GM18498 (cell line): ENCODE measurements at regions not wholly inside any gene's neighbourhood (a gene's known extent, or its start where the extent isn't known, plus 50 kb on each side); places are given as distances from the start of the nearest gene placed in this dataset.
"Not testable (repeated sequence)": the region's sequence is repeated elsewhere in the genome, so short reads cannot be mapped to it uniquely, and the experiment has no call there.

Source experiments
- ATAC-seq: cut with Tn5 transposase; IDR thresholded peaks from one replicate; pipeline ENCODE4 v1.9.1; 2021; ENCODE audit warnings: mild to moderate bottlenecking, moderate library complexity; ENCODE audit not compliant: unreplicated experiment

GRCh38 chr18:40243607-40244006 is 1711.4 kb upstream of the PIK3C3 start:
- no peak for ATAC-seq

- ATAC-seq = no peak
Measured at GRCh38 chr18:40235836-40236235, 1719.2 kb upstream of the PIK3C3 start.

- ATAC-seq = no peak
Measured at GRCh38 chr18:40235323-40235722, 1719.7 kb upstream of the PIK3C3 start.

- ATAC-seq = no peak
Measured at GRCh38 chr18:40233931-40234616, 1721.0 kb upstream of the PIK3C3 start.

GRCh38 chr18:40222776-40223175 is 1732.3 kb upstream of the PIK3C3 start:
- no peak for ATAC-seq

- ATAC-seq = no peak
Measured at GRCh38 chr18:40216856-40217255, 1738.2 kb upstream of the PIK3C3 start.

- ATAC-seq = no peak
Measured at GRCh38 chr18:40215979-40216378, 1739.1 kb upstream of the PIK3C3 start.

GRCh38 chr18:40210696-40211095 is 1744.3 kb upstream of the PIK3C3 start:
- ATAC-seq = no peak

- ATAC-seq = no peak
Measured at GRCh38 chr18:40208958-40209357, 1746.1 kb upstream of the PIK3C3 start.

GRCh38 chr18:40197711-40198110 is 1757.3 kb upstream of the PIK3C3 start:
- ATAC-seq = no peak

GRCh38 chr18:40186677-40187076 is 1768.4 kb upstream of the PIK3C3 start:
- ATAC-seq = no peak

- ATAC-seq = no peak
Measured at GRCh38 chr18:40179729-40180461, 1775.1 kb upstream of the PIK3C3 start.

GRCh38 chr18:40168026-40168425 is 1787.0 kb upstream of the PIK3C3 start:
- ATAC-seq = no peak

- ATAC-seq = no peak
Measured at GRCh38 chr18:40163254-40163653, 1791.8 kb upstream of the PIK3C3 start.

- ATAC-seq = no peak
Measured at GRCh38 chr18:40160361-40160760, 1794.7 kb upstream of the PIK3C3 start.

GRCh38 chr18:40159141-40160017 is 1795.7 kb upstream of the PIK3C3 start:
- no peak for ATAC-seq

GRCh38 chr18:40157120-40157519 is 1797.9 kb upstream of the PIK3C3 start:
- no peak for ATAC-seq

GRCh38 chr18:40152859-40153258 is 1802.2 kb upstream of the PIK3C3 start:
- no peak for ATAC-seq

- ATAC-seq = no peak
Measured at GRCh38 chr18:40148960-40149359, 1806.1 kb upstream of the PIK3C3 start.

- ATAC-seq = no peak
Measured at GRCh38 chr18:40133253-40133652, 1821.8 kb upstream of the PIK3C3 start.

- not testable (repeated sequence) for ATAC-seq
Measured at GRCh38 chr18:40132438-40132837, 1822.6 kb upstream of the PIK3C3 start.

- no peak for ATAC-seq
Measured at GRCh38 chr18:40124107-40124506, 1830.9 kb upstream of the PIK3C3 start.
